LHCN-M2 (cell line): ENCODE measurements at regions not wholly inside any gene's neighbourhood (a gene's known extent, or its start where the extent isn't known, plus 50 kb on each side); places are given as distances from the start of the nearest gene placed in this dataset.
A peak's percentile ranks its signal among the peaks of the same experiment; 100 is the strongest.
"Not testable (repeated sequence)": the region's sequence is repeated elsewhere in the genome, so short reads cannot be mapped to it uniquely, and the experiment has no call there.

Source experiments
- DNase-seq: peaks from one replicate; pipeline ENCODE4 v3.0.0-alpha.2; 2012; ENCODE audit warnings: low read depth

DNA sequence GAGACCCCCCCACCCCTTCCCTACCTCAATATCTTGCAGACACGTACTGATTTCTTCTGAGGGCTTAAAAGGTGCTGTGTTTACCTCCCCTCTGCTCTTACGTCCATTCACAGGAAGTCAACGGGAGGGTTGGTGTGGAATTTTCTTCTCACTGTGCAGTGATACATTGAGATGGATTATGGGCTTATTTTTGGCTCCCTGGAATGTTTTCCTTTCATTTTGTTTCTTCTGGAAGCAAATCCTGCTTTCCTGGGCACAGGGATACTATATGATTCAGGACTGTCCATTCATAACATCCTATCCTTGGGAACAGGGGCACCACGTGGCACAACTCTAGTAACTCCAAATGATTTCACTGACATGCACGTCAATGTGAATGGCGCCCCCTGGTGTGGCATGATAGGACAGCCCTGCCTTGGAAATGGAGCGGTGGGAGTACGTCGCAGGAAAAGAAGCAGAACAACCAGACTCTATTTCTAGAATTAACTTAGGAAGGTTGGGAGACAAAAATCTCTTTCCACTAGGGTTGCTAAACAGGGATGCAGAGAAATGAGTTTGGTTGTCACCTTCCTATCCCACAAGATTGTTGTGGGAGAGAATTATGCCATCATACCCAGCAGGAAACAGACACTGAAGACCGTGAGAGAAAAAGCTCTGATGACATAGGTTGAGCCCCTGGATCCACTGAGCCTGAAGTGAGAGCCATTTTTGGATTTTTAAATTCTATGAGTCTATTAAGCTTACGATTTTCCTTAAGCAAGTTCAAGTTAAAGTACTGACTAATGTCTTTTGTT, 146.5 kb upstream of the RAG2 start:
- peak; percentile 66 for DNase-seq

DNA sequence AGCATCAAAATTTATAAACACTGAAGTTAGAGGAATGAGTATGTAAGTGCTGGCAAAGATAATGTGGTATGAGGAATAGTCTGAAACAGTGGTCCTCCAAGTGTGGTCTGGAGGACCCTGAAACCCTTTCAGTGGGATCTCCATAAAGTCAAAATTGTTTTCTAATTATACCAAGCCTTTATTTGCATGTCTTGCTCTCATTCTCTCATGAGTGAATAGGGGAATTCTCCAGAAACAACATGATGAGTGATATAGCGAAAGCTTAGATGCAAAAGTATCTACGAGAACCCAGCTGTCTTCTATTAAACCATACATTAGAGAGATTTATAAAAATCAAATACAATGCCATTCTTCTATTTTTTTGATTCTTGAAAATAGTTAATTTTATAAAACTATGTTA, 145.0 kb upstream of the RAG2 start:
- no peak for DNase-seq

GRCh38 chr11:36741515-36741914, 143.5 kb upstream of the RAG2 start:
- DNase-seq = no peak

- DNase-seq = no peak
Observed at GRCh38 chr11:36738292-36738861, 140.3 kb upstream of the RAG2 start.

- no peak for DNase-seq
Observed at GRCh38 chr11:36736103-36736502, 138.1 kb upstream of the RAG2 start.

DNA sequence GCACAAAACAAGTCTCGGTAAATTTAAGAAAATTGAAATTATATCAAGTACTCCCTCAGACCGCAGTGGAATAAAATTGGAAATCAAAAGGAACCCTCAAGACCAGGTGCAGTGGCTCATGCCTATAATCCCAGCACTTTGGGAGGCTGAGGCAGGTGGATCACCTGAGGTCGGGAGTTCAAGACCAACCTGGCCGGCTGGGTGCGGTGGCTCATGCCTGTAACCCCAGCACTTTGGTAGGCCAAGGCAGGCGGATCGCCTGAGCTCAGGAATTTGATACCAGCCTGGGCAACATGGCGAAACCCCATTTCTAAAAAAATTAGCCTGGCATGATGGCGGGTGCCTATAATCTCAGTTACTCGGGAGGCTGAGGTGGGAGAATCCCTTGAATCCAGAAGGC, 135.7 kb upstream of the RAG2 start:
- not testable (repeated sequence) for DNase-seq

DNA sequence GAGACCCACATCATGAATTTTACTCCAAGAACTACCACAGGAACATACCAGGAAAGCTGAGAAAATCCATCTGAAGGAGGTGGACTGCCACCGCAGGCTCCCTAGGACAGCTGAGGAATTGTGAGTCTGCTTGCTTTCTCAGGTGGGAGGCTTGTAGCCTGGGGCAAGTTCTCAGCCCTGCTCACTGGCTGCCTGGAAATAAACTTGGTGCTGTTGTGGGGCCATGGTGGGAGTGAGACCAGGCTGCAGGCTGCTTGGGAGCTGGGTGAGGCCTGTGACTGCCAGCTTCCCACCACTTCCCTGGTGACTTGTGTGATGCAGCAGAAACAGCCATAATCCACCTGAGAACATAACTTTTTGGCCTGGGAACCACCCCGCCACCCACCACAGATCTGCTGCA, 132.7 kb upstream of the RAG2 start:
- DNase-seq = no peak

- no peak for DNase-seq
Observed at GRCh38 chr11:36729825-36730224, 131.8 kb upstream of the RAG2 start.

GRCh38 chr11:36726420-36726819, 128.4 kb upstream of the RAG2 start:
- no peak for DNase-seq

- DNase-seq = no peak
Observed at GRCh38 chr11:36724742-36725385, 126.8 kb upstream of the RAG2 start.

GRCh38 chr11:36722421-36722820, 124.4 kb upstream of the RAG2 start:
- no peak for DNase-seq

GRCh38 chr11:36719358-36720107, 121.5 kb upstream of the RAG2 start:
- DNase-seq = peak; percentile 24

DNA sequence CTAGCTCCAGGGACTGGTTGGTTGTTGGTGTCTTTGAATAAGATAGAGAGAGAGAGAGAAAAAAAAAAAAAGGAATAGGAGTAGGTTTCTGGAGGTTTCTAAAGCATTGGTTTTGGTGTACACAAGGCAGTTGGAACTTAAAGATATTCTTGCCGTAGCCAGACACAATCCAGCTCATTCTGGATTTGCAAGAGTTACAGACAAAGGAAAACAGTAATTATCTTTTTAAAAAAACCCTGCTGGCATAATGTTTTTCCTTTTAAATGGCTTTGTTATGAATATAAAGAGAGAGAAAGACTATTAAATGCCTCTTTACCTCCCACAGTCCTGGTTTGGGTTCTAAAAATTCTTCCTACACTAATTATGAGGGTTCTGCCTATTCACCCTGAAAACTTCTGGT, 120.4 kb upstream of the RAG2 start:
- no peak for DNase-seq

DNA sequence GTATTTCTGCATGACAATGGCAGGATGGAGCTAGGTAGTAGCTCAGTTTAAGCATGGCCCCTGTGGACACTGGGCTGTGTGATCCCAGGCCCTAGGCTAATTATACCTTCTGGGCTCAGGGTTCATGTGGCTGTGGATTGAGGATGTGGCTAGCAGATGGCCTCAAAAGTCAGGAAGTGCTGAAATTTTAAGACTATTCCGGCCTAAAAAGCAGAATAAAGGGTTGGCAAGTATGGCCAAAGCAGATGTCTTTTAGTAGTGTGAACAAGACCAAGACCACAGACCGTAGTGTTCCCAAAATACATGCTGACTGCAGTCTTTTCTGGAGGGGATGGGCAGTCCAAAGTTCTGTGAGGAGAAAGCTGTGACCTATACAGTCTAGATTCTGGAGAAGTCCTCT, 115.7 kb upstream of the RAG2 start:
- DNase-seq = no peak

GRCh38 chr11:36711104-36711825, 113.2 kb upstream of the RAG2 start:
- DNase-seq = no peak
